SK-N-SH treated with all-trans-retinoic acid at 6 μM for 48 hours (cell line): ENCODE measurements at regions not wholly inside any gene's neighbourhood (a gene's known extent, or its start where the extent isn't known, plus 50 kb on each side); places are given as distances from the start of the nearest gene placed in this dataset.

Experiments
- CSRNP3 ChIP-seq: fragments of 250-450 bp; sonication (Bioruptor Pico); IDR thresholded peaks from 2 replicates; pipeline ENCODE4 v1.5.1; 2021; ENCODE audit warnings: mild to moderate bottlenecking, moderate library complexity
- ESRRG ChIP-seq: fragments of 250-450 bp; sonication (Bioruptor Pico); IDR thresholded peaks from 2 replicates; pipeline ENCODE4 v1.6.1; 2021; ENCODE audit warnings: mild to moderate bottlenecking
- OSR1 ChIP-seq: fragments of 250-450 bp; sonication (Bioruptor Pico); IDR thresholded peaks from 2 replicates; pipeline ENCODE4 v1.8.0; 2022; ENCODE audit warnings: moderate library complexity, mild to moderate bottlenecking, inconsistent platforms
- PATZ1 ChIP-seq: fragments of 250-450 bp; sonication (Bioruptor Pico); IDR thresholded peaks from 2 replicates; pipeline ENCODE4 v1.8.0; 2020; ENCODE audit warnings: mild to moderate bottlenecking, moderate library complexity, borderline replicate concordance
- RARB ChIP-seq: fragments of 250-450 bp; sonication (Bioruptor Pico); IDR thresholded peaks from 2 replicates; pipeline ENCODE4 v1.8.0; 2021; ENCODE audit warnings: mild to moderate bottlenecking, moderate library complexity
- SNAI2 ChIP-seq: fragments of 250-450 bp; sonication (Bioruptor Pico); IDR thresholded peaks from 2 replicates; pipeline ENCODE4 v1.5.0; 2020; ENCODE audit warnings: mild to moderate bottlenecking, moderate library complexity
- TOX ChIP-seq: fragments of 250-450 bp; sonication (Bioruptor Pico); IDR thresholded peaks from 2 replicates; pipeline ENCODE4 v1.8.0; 2021; ENCODE audit warnings: mild to moderate bottlenecking, moderate library complexity, borderline replicate concordance
- TSHZ2 ChIP-seq: fragments of 250-450 bp; sonication (Bioruptor Pico); IDR thresholded peaks from 2 replicates; pipeline ENCODE4 v1.5.0; 2020; ENCODE audit warnings: mild to moderate bottlenecking, moderate library complexity
- ZC3H10 ChIP-seq: fragments of 250-450 bp; sonication (Bioruptor Pico); IDR thresholded peaks from 2 replicates; pipeline ENCODE4 v1.5.1; 2021; ENCODE audit warnings: mild to moderate bottlenecking, moderate library complexity
- ZFP3 ChIP-seq: fragments of 250-450 bp; sonication (Bioruptor Pico); IDR thresholded peaks from 2 replicates; pipeline ENCODE4 v1.5.0; 2020; ENCODE audit warnings: mild to moderate bottlenecking, moderate library complexity
- ZNF565 ChIP-seq: fragments of 450-650 bp; formaldehyde crosslinking; conservative IDR thresholded peaks from 2 replicates; pipeline ENCODE4 v1.5.0; 2020; ENCODE audit warnings: low read depth, mild to moderate bottlenecking, moderate library complexity

GRCh38 chr1:5430911-5431697 lies 561.1 kb downstream of the NPHP4 start:
- TF ChIP-seq RARB (CRISPR knock-in tag) (no peak), ESRRG (no peak), TOX (CRISPR knock-in tag) (no peak), OSR1 (CRISPR knock-in tag) (no peak), ZFP3 (CRISPR knock-in tag) (no peak), CSRNP3 (CRISPR knock-in tag) (no peak), ZC3H10 (no peak), SNAI2 (CRISPR knock-in tag) (no peak), TSHZ2 (CRISPR knock-in tag) (no peak), PATZ1 (CRISPR knock-in tag) (no peak), ZNF565 (CRISPR knock-in tag) (no peak)
